K562 (cell line): ENCODE measurements at regions not wholly inside any gene's neighbourhood (a gene's known extent, or its start where the extent isn't known, plus 50 kb on each side); places are given as distances from the start of the nearest gene placed in this dataset.

Experiments
- FOSL1 ChIP-seq: fragments of 200-800 bp; sonication (Bioruptor generic); conservative IDR thresholded peaks from 2 replicates; pipeline ENCODE4 v1.6.1; 2016; ENCODE audit warnings: missing genetic modification characterization, missing compliant biosample characterization
- HDAC2 ChIP-seq: fragments of 450-650 bp; IDR thresholded peaks from 2 replicates; pipeline ENCODE4 v1.6.1; 2016; ENCODE audit warnings: mild to moderate bottlenecking
- POLR2A ChIP-seq: fragments of 450-650 bp; conservative IDR thresholded peaks from 2 replicates; pipeline ENCODE4 v1.6.1; 2016
- RCOR1 ChIP-seq, 2 experiments: IDR thresholded peaks; 2 replicates each; pipeline ENCODE4 v1.6.1; 2012; ENCODE audit warnings: low read depth in 2 of 2, low read length in 2 of 2, borderline replicate concordance in 1 of 2, improper control_type of control experiment in 1 of 2
- ZFPM2 ChIP-seq: fragments of 250-450 bp; sonication (Bioruptor Pico); IDR thresholded peaks from 2 replicates; pipeline ENCODE4 v1.5.1; 2022; ENCODE audit warnings: mild to moderate bottlenecking
- TF ChIP-seq, protein P1 (sequence below), 3 experiments: IDR thresholded peaks in 2 of 3; conservative IDR thresholded peaks in 1 of 3; 2 replicates each; pipeline ENCODE4 v1.5.1; 2011 to 2012; ENCODE audit warnings: low read length in 3 of 3, mild to moderate bottlenecking in 3 of 3, control low read depth in 2 of 3, improper control_type of control experiment in 1 of 3, inconsistent platforms in 1 of 3, low read depth in 1 of 3, mixed read lengths in 1 of 3, moderate library complexity in 1 of 3; ENCODE audit not compliant: insufficient read depth in 2 of 3
- TF ChIP-seq, protein P2 (sequence below): sonication (generic); formaldehyde crosslinking; IDR thresholded peaks from 2 replicates; pipeline ENCODE4 v1.8.1; 2023; ENCODE audit warnings: mild to moderate bottlenecking, missing genetic modification reagents
- TF ChIP-seq, protein P3 (sequence below): sonication (generic); formaldehyde crosslinking; IDR thresholded peaks from 2 replicates; pipeline ENCODE4 v1.8.0; 2022; ENCODE audit warnings: mild to moderate bottlenecking, missing genetic modification reagents
- TF ChIP-seq, protein P4 (sequence below), 3 experiments: fragments of 200-800 bp in 1 of 3; fragments of 250-450 bp in 1 of 3; fragments of 450-650 bp in 1 of 3; sonication (Bioruptor Pico) in 1 of 3; sonication (Bioruptor generic) in 1 of 3; formaldehyde crosslinking in 1 of 3; IDR thresholded peaks; 2 replicates each; pipeline versions ENCODE4 v1.6.1 to v1.8.0; 2016 to 2022; ENCODE audit warnings: mild to moderate bottlenecking in 2 of 3, missing genetic modification characterization in 2 of 3, missing compliant biosample characterization in 1 of 3, moderate library complexity in 1 of 3

DNA sequence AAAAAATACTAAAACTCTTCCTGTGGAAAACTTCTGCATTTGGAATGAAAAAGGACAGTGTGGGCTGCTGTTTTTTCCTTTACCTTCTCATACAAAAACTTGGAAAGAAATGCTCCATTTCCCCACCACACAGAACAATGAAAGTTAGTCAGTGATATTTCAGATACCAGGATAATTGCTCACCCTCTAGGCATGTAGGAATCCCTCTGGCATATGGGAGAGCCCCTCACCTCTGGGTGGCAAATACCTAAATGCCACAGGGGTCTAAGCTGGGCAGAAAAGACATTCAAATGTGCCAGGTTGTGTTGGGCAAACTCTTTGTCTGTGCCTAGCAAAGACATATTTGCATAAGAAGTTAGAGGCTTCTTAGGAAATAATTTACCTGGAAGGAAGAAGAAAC lies 560.3 kb upstream of the NR2F2 start:
- TF ChIP-seq, protein P1, sequence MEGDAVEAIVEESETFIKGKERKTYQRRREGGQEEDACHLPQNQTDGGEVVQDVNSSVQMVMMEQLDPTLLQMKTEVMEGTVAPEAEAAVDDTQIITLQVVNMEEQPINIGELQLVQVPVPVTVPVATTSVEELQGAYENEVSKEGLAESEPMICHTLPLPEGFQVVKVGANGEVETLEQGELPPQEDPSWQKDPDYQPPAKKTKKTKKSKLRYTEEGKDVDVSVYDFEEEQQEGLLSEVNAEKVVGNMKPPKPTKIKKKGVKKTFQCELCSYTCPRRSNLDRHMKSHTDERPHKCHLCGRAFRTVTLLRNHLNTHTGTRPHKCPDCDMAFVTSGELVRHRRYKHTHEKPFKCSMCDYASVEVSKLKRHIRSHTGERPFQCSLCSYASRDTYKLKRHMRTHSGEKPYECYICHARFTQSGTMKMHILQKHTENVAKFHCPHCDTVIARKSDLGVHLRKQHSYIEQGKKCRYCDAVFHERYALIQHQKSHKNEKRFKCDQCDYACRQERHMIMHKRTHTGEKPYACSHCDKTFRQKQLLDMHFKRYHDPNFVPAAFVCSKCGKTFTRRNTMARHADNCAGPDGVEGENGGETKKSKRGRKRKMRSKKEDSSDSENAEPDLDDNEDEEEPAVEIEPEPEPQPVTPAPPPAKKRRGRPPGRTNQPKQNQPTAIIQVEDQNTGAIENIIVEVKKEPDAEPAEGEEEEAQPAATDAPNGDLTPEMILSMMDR (IDR thresholded peaks at IDR 0.05 in 2 of 3, conservative IDR thresholded peaks at IDR 0.05 in 1 of 3; ENCODE audit: insufficient read depth in 2 of 3, low read depth in 1 of 3, low read length in 3 of 3), result no peak
- TF ChIP-seq, protein P2, sequence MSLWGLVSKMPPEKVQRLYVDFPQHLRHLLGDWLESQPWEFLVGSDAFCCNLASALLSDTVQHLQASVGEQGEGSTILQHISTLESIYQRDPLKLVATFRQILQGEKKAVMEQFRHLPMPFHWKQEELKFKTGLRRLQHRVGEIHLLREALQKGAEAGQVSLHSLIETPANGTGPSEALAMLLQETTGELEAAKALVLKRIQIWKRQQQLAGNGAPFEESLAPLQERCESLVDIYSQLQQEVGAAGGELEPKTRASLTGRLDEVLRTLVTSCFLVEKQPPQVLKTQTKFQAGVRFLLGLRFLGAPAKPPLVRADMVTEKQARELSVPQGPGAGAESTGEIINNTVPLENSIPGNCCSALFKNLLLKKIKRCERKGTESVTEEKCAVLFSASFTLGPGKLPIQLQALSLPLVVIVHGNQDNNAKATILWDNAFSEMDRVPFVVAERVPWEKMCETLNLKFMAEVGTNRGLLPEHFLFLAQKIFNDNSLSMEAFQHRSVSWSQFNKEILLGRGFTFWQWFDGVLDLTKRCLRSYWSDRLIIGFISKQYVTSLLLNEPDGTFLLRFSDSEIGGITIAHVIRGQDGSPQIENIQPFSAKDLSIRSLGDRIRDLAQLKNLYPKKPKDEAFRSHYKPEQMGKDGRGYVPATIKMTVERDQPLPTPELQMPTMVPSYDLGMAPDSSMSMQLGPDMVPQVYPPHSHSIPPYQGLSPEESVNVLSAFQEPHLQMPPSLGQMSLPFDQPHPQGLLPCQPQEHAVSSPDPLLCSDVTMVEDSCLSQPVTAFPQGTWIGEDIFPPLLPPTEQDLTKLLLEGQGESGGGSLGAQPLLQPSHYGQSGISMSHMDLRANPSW, result no peak
- TF ChIP-seq, protein P3, sequence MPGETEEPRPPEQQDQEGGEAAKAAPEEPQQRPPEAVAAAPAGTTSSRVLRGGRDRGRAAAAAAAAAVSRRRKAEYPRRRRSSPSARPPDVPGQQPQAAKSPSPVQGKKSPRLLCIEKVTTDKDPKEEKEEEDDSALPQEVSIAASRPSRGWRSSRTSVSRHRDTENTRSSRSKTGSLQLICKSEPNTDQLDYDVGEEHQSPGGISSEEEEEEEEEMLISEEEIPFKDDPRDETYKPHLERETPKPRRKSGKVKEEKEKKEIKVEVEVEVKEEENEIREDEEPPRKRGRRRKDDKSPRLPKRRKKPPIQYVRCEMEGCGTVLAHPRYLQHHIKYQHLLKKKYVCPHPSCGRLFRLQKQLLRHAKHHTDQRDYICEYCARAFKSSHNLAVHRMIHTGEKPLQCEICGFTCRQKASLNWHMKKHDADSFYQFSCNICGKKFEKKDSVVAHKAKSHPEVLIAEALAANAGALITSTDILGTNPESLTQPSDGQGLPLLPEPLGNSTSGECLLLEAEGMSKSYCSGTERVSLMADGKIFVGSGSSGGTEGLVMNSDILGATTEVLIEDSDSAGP (CRISPR knock-in tag), result no peak
- TF ChIP-seq ZFPM2, result no peak
- TF ChIP-seq, protein P4, sequence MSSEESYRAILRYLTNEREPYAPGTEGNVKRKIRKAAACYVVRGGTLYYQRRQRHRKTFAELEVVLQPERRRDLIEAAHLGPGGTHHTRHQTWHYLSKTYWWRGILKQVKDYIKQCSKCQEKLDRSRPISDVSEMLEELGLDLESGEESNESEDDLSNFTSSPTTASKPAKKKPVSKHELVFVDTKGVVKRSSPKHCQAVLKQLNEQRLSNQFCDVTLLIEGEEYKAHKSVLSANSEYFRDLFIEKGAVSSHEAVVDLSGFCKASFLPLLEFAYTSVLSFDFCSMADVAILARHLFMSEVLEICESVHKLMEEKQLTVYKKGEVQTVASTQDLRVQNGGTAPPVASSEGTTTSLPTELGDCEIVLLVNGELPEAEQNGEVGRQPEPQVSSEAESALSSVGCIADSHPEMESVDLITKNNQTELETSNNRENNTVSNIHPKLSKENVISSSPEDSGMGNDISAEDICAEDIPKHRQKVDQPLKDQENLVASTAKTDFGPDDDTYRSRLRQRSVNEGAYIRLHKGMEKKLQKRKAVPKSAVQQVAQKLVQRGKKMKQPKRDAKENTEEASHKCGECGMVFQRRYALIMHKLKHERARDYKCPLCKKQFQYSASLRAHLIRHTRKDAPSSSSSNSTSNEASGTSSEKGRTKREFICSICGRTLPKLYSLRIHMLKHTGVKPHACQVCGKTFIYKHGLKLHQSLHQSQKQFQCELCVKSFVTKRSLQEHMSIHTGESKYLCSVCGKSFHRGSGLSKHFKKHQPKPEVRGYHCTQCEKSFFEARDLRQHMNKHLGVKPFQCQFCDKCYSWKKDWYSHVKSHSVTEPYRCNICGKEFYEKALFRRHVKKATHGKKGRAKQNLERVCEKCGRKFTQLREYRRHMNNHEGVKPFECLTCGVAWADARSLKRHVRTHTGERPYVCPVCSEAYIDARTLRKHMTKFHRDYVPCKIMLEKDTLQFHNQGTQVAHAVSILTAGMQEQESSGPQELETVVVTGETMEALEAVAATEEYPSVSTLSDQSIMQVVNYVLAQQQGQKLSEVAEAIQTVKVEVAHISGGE (CRISPR knock-in tag; IDR thresholded peaks at IDR 0.05), result no peak
- no peak for TF ChIP-seq POLR2A
- TF ChIP-seq HDAC2, result no peak
- TF ChIP-seq FOSL1, result no peak
- TF ChIP-seq RCOR1 (IDR thresholded peaks at IDR 0.05; ENCODE audit: borderline replicate concordance in 1 of 2, low read depth in 2 of 2, low read length in 2 of 2), result no peak
